Esophagus squamous epithelium (tissue), 4 donors: ENCODE measurements at regions not wholly inside any gene's neighbourhood (a gene's known extent, or its start where the extent isn't known, plus 50 kb on each side); places are given as distances from the start of the nearest gene placed in this dataset.

Experiments
- CTCF ChIP-seq, 6 experiments: fragments of 450-650 bp in 4 of 6; fragments of 200-600 bp in 2 of 6; sonication (generic) in 2 of 6; IDR thresholded peaks; one replicate each; pipeline ENCODE4 v1.5.1; 2016 to 2019; ENCODE audit warnings: antibody characterized with exemption in 6 of 6, mild to moderate bottlenecking in 4 of 6, moderate library complexity in 4 of 6
- POLR2A ChIP-seq, 4 donors: fragments of 450-650 bp; IDR thresholded peaks; one replicate each; pipeline ENCODE4 v1.6.1; 2017; ENCODE audit warnings: antibody characterized with exemption in 4 of 4, mild to moderate bottlenecking in 4 of 4, moderate library complexity in 3 of 4

GRCh38 chr14:98758440-98758839 is 513.6 kb downstream of the BCL11B start:
- TF ChIP-seq CTCF (IDR thresholded peaks at IDR 0.05) (no peak), POLR2A (IDR thresholded peaks at IDR 0.05) (no peak)
